LNCaP clone FGC (cell line): ENCODE measurements at regions not wholly inside any gene's neighbourhood (a gene's known extent, or its start where the extent isn't known, plus 50 kb on each side); places are given as distances from the start of the nearest gene placed in this dataset.
"Not testable (repeated sequence)": the region's sequence is repeated elsewhere in the genome, so short reads cannot be mapped to it uniquely, and the experiment has no call there.

Experiments used
- DNase-seq: peaks from one replicate; pipeline ENCODE4 v3.0.0-alpha.2; 2011; ENCODE audit warnings: low read depth
- H3K4me3 ChIP-seq: 2 replicates; pipeline ENCODE4 v1.5.1; 2011; ENCODE audit warnings: mild to moderate bottlenecking, low read depth, low read length, control low read depth
- CTCF ChIP-seq: IDR thresholded peaks from 2 replicates; pipeline ENCODE4 v1.5.1; 2012; ENCODE audit warnings: mild to moderate bottlenecking; ENCODE audit not compliant: control insufficient read depth, insufficient read depth; ENCODE audit errors: extremely low read depth

GRCh38 chr6:76166297-76166696 lies 93.8 kb upstream of the IMPG1 start:
- no peak for TF ChIP-seq CTCF
- H3K4me3 ChIP-seq: no peak overlapping the region
- no peak for DNase-seq

GRCh38 chr6:76165471-76166221 lies 93.2 kb upstream of the IMPG1 start:
- no peak overlapping the region for H3K4me3 ChIP-seq
- no peak for TF ChIP-seq CTCF
- no peak for DNase-seq

- DNase-seq: no peak
- TF ChIP-seq CTCF: no peak
- H3K4me3 ChIP-seq: no peak overlapping the region
Observed at GRCh38 chr6:76162811-76163210, 90.3 kb upstream of the IMPG1 start.

GRCh38 chr6:76157800-76158199 lies 85.3 kb upstream of the IMPG1 start:
- not testable (repeated sequence) for H3K4me3 ChIP-seq, DNase-seq

GRCh38 chr6:76135481-76135880 lies 63.0 kb upstream of the IMPG1 start:
- DNase-seq: no peak
- no peak for TF ChIP-seq CTCF
- H3K4me3 ChIP-seq: no peak overlapping the region

GRCh38 chr6:76134651-76135050 lies 62.2 kb upstream of the IMPG1 start:
- TF ChIP-seq CTCF: no peak
- H3K4me3 ChIP-seq: no peak overlapping the region
- DNase-seq: no peak

GRCh38 chr6:76124018-76124417 lies 51.6 kb upstream of the IMPG1 start:
- H3K4me3 ChIP-seq: no peak overlapping the region
- DNase-seq: peak; percentile 69
- TF ChIP-seq CTCF: no peak
